Gastroesophageal sphincter (tissue), 3 donors: ENCODE measurements at regions not wholly inside any gene's neighbourhood (a gene's known extent, or its start where the extent isn't known, plus 50 kb on each side); places are given as distances from the start of the nearest gene placed in this dataset.

Source experiments
- CTCF ChIP-seq, 4 experiments: fragments of 200-600 bp in 2 of 4; fragments of 450-650 bp in 2 of 4; sonication (generic) in 1 of 4; IDR thresholded peaks; one replicate each; pipeline ENCODE4 v1.5.1; 2017 to 2019; ENCODE audit warnings: antibody characterized with exemption in 4 of 4, mild to moderate bottlenecking in 2 of 4, moderate library complexity in 2 of 4
- POLR2A ChIP-seq, 2 donors: fragments of 450-650 bp; IDR thresholded peaks; one replicate each; pipeline ENCODE4 v1.6.1; 2017; ENCODE audit warnings: antibody characterized with exemption in 2 of 2, mild to moderate bottlenecking in 2 of 2, moderate library complexity in 1 of 2
- POLR2AphosphoS5 ChIP-seq: sonication (generic); formaldehyde crosslinking; IDR thresholded peaks from one replicate; pipeline ENCODE4 v1.6.1; 2017; ENCODE audit warnings: antibody characterized with exemption

GRCh38 chr6:40960742-40961430, 78.1 kb downstream of the UNC5CL start:
- TF ChIP-seq CTCF (IDR thresholded peaks at IDR 0.05) (no peak), POLR2A (IDR thresholded peaks at IDR 0.05) (no peak), POLR2AphosphoS5 (no peak)
